ENCODE measurements at regions not wholly inside any gene's neighbourhood (a gene's known extent, or its start where the extent isn't known, plus 50 kb on each side); places are given as distances from the start of the nearest gene placed in this dataset.
"Not testable (repeated sequence)": the region's sequence is repeated elsewhere in the genome, so short reads cannot be mapped to it uniquely, and the experiment has no call there.

- intact Hi-C loops (cut with DNase I, micrococcal nuclease) = no loop called here
- ATAC-seq = no peak
- DNase-seq = no peak
Measured at GRCh38 chr2:152255918-152256317, 79.1 kb upstream of the FMNL2 start.

DNA sequence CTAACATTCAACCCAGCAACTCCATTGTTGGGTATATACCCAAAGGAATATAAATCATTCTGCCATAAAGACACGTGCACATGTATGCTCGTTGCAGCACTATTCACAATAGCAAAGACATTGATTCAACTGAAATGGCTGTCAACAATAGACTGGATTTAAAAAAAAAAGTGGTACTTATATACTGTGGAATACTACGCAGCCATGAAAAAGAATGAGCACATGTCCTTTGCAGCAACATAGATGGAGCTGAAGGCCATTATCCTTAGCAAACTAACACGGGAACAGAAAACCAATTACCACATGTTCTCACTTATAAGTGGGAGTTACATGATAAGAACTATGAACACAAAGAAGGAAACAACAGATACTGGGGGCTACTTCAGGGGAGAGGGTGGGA, 74.0 kb upstream of the FMNL2 start:
- no peak for DNase-seq
- ATAC-seq = no peak
- intact Hi-C loops (cut with DNase I, micrococcal nuclease) = no loop called here

- intact Hi-C loops (cut with DNase I, micrococcal nuclease) = no loop called here
- no peak for ATAC-seq
Measured at GRCh38 chr2:152263911-152264310, 71.1 kb upstream of the FMNL2 start.

DNA sequence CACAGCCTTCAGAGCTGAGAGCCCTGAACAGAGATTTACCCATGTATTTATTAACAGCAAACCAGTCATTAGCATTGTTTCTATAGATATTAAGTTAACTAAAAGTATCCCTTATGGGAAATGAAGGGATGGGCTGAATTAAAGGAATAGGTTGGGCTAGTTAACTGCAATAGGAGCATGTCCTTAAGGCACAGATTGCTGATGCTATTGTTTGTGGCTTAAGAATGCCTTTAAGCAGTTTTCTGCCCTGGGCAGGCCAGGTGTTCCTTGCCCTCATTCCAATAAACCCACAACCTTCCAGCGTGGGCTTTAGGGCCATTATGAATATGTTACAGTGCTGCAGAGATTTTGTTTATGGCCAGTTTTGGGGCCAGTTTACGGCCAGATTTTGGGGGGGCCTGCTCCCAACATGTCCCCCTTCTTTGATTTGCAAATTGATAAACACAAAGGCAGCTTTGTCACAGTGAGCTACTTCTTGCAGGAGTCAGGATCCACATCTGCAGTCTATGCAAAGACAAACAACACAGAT, 61.2 kb upstream of the FMNL2 start:
- intact Hi-C loops (cut with DNase I, micrococcal nuclease); DNase-seq; ATAC-seq: not testable (repeated sequence)

More at GRCh38 chr2:152263911-152264310, 71.1 kb upstream of the FMNL2 start:
- DNase-seq = no peak

DNA sequence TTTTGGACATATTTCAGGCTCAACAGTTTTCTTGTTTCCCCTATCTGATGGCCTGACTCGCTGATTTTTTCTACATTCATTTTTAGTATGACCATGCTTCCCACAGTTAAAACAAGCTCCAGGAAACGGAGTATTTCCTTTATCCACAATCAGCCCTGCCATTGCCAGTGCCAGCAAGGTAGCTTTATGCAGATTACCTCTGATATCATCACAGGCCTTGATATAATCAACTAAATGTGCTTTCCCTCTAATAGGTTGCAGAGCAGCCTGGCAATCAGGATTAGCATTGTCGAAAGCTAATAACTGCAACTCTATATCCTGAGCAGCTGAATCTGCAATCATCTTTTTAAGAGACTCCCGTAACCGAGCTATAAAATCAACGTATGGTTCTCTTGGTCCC, 57.1 kb upstream of the FMNL2 start:
- intact Hi-C loops (cut with DNase I, micrococcal nuclease); DNase-seq; ATAC-seq: not testable (repeated sequence)

DNA sequence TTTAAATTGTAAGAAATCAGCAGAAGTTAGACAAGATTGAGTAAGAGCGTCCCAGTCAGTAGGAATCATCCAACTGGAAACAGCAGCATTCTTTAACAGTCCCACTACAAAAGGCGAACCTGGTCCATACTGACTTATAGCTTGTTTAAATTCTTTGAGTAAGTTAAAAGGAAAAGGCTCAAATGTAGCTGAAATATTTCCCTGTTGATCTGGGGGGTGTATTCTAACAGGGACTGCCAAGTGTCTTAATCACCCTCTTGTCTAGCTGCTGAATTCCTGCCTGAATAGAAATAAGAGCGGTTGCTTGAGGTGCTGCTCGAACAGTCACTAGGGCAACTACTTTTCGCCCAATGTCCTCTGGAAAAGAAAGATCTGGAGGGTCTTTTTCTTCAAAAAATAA, 56.4 kb upstream of the FMNL2 start:
- no peak for DNase-seq
- intact Hi-C loops (cut with DNase I, micrococcal nuclease) = no loop called here
- ATAC-seq = no peak

GRCh38 chr2:152279367-152279766, 55.6 kb upstream of the FMNL2 start:
- DNase-seq; ATAC-seq; intact Hi-C loops (cut with DNase I, micrococcal nuclease): not testable (repeated sequence)

DNA sequence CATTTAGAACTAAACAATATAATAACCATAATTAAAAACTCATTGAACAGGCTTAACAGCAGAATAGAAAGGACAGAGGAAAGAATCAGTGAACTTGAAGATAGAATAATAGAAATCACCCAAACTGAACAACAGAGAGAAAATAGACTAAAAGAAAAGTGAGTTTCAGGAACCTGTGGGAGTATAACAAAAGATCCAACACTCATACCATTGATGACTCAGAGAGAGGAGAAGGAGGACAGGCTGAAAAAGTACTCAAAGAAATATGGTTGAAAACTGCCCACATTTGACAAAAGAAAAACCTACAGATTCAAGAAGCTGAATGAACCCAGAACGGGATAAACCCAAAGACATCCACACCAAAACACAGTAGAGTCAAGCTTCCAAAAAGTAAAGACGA, 54.2 kb upstream of the FMNL2 start:
- intact Hi-C loops (cut with DNase I, micrococcal nuclease) = no loop called here
- DNase-seq = no peak
- no peak for ATAC-seq

DNA sequence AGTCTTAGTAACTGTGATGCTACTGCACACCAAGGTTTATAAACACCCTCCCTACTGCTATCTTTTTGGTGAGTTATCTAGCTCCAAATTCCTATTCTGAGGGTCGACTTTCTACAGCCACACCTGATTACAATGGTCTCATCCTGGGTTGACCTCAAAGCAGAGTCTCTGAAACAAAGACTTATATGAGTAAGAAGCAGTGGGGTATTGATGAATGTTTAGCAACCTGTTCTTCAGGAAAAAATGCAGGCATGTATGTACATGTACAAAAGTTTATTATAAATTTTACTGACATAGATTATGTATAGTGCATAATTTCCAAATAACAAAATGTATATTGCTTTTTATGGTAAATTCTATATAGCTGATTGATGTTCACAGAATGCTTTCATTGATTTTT, 51.6 kb upstream of the FMNL2 start:
- DNase-seq = no peak
- no peak for ATAC-seq
- intact Hi-C loops (cut with DNase I, micrococcal nuclease) = no loop called here

DNA sequence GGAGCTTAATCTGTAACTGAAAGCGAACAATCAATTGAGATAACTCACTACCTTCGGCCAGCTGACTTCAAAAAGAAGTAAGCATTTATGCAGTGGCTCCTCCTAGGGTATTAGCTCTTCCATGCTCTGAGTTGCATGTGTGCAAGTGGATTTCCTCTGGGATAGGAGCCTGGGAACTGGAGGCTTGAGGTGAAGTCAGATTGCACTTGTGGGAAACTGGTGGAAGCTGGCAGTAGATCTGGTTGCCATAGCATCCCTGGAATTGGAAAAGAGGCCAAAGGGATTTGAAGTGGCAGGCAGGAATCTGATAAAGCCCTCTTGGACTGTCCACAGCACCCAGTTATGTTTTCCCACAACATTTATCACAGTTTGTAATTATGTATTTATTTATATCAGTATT, 50.6 kb upstream of the FMNL2 start:
- intact Hi-C loops (cut with DNase I, micrococcal nuclease) = no loop called here
- no peak for DNase-seq
- ATAC-seq = no peak
